ENCODE measurements at regions not wholly inside any gene's neighbourhood (a gene's known extent, or its start where the extent isn't known, plus 50 kb on each side); places are given as distances from the start of the nearest gene placed in this dataset.

DNA sequence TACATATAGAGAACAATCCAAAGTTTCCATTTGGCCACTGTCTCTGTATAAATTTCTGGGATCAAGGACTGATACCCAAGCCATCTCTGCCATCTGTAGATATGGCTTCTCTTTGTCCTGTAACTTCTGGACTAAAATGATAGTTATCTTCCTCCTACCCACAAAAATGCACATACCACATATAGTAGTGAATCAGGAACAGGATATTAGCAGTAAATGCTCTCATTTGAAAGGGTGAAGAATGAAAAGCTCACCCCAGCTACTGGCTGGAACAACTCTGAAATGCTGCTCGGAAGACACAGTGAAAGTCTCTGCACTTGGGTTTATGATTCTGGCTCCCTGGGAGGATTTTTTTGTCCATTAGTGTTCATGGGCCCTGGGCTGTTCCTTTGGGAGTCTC is 856.4 kb upstream of the LRRC4C start:
- Histone ChIP-seq H3K9ac (ENCODE audit: low read length in 5 of 5) (no peak overlapping the region), H3K9me3 (ENCODE audit: control insufficient read depth in 5 of 5, low read length in 5 of 5) (no peaks in the 10 kb centered on the region), H3K27me3 (ENCODE audit: control insufficient read depth in 5 of 5, insufficient read depth in 4 of 5, low read length in 5 of 5) (no peaks in the 10 kb centered on the region), H3K4me1 (ENCODE audit: control insufficient read depth in 5 of 5, insufficient read depth in 5 of 5, low read length in 5 of 5) (peaks cover 0 to 12% (median 0%) of the 10 kb centered on the region in 5 donors), H3K4me3 (ENCODE audit: low read depth in 1 of 5, low read length in 5 of 5) (no peak overlapping the region), H3K27ac (ENCODE audit: low read depth, low read length) (no peak overlapping the region), H3K36me3 (ENCODE audit: control insufficient read depth in 5 of 5, insufficient read depth in 5 of 5, low read length in 5 of 5) (no peaks in the 10 kb centered on the region)

- Histone ChIP-seq H3K4me1 (ENCODE audit: control insufficient read depth in 5 of 5, insufficient read depth in 5 of 5, low read length in 5 of 5) (peaks cover 0 to 12% (median 0%) of the 10 kb centered on the region in 5 donors), H3K4me3 (ENCODE audit: low read depth in 1 of 5, low read length in 5 of 5) (no peak overlapping the region), H3K9ac (ENCODE audit: low read length in 5 of 5) (no peak overlapping the region), H3K36me3 (ENCODE audit: control insufficient read depth in 5 of 5, insufficient read depth in 5 of 5, low read length in 5 of 5) (no peaks in the 10 kb centered on the region), H3K27ac (ENCODE audit: low read depth, low read length) (no peak overlapping the region), H3K27me3 (ENCODE audit: control insufficient read depth in 5 of 5, insufficient read depth in 4 of 5, low read length in 5 of 5) (no peaks in the 10 kb centered on the region), H3K9me3 (ENCODE audit: control insufficient read depth in 5 of 5, low read length in 5 of 5) (no peaks in the 10 kb centered on the region)
These were observed 860.5 kb upstream of the LRRC4C start for GRCh38 chr11:42319921-42320320.

GRCh38 chr11:42329929-42330565 is 870.6 kb upstream of the LRRC4C start:
- H3K36me3 ChIP-seq (ENCODE audit: control insufficient read depth in 5 of 5, insufficient read depth in 5 of 5, low read length in 5 of 5), result no peaks in the 10 kb centered on the region
- H3K9me3 ChIP-seq (ENCODE audit: control insufficient read depth in 5 of 5, low read length in 5 of 5), result peaks cover 0 to 4% (median 3%) of the 10 kb centered on the region in 5 donors
- H3K27ac ChIP-seq (ENCODE audit: low read depth, low read length), result no peak overlapping the region
- H3K27me3 ChIP-seq (ENCODE audit: control insufficient read depth in 5 of 5, insufficient read depth in 4 of 5, low read length in 5 of 5), result no peaks in the 10 kb centered on the region
- no peak overlapping the region for H3K4me3 ChIP-seq (ENCODE audit: low read depth in 1 of 5, low read length in 5 of 5)
- no peak overlapping the region for H3K9ac ChIP-seq (ENCODE audit: low read length in 5 of 5)
- H3K4me1 ChIP-seq (ENCODE audit: control insufficient read depth in 5 of 5, insufficient read depth in 5 of 5, low read length in 5 of 5), result no peaks in the 10 kb centered on the region

DNA sequence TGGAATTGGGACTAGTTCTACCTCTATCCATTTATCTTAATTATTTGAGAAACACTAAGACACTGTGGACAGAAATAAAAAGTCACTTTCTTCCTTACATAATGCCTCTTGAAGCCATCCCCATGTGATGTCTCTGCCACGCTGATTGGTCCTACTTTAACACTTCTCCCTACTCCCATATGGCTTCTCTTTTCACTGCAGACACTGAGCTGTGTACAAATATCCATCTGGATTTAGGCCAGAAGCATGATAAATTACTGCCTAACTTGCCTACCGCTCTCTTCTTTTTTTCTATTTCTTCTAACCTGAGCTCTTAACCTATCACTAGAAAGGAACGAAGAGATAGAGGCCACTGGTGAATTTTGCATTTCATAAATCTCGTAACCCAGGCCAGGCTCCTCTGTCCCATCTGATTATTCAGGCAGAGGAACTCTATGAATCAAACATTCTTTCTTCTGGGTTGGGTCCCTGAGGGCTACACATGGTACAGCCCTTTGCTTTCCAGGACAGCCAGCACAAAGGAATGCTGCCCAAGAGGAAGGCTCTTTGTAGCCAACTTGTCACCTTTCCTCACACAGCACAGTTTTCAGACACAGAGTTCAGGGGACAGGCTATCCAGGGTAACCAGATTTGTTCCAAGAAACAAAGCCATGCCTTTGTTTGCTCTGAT is 878.5 kb upstream of the LRRC4C start:
- H3K9me3 ChIP-seq (ENCODE audit: control insufficient read depth in 5 of 5, low read length in 5 of 5), result peaks cover 0 to 7% (median 4%) of the 10 kb centered on the region in 5 donors
- no peak overlapping the region for H3K9ac ChIP-seq (ENCODE audit: low read length in 5 of 5)
- no peaks in the 10 kb centered on the region for H3K27me3 ChIP-seq (ENCODE audit: control insufficient read depth in 5 of 5, insufficient read depth in 4 of 5, low read length in 5 of 5)
- H3K27ac ChIP-seq (ENCODE audit: low read depth, low read length), result no peak overlapping the region
- H3K4me3 ChIP-seq (ENCODE audit: low read depth in 1 of 5, low read length in 5 of 5), result no peak overlapping the region
- H3K4me1 ChIP-seq (ENCODE audit: control insufficient read depth in 5 of 5, insufficient read depth in 5 of 5, low read length in 5 of 5), result peaks cover 0 to 8% (median 0%) of the 10 kb centered on the region in 5 donors
- no peaks in the 10 kb centered on the region for H3K36me3 ChIP-seq (ENCODE audit: control insufficient read depth in 5 of 5, insufficient read depth in 5 of 5, low read length in 5 of 5)

- no peak overlapping the region for H3K9ac ChIP-seq (ENCODE audit: low read length in 5 of 5)
- H3K36me3 ChIP-seq (ENCODE audit: control insufficient read depth in 5 of 5, insufficient read depth in 5 of 5, low read length in 5 of 5), result no peaks in the 10 kb centered on the region
- no peak overlapping the region for H3K4me3 ChIP-seq (ENCODE audit: low read depth in 1 of 5, low read length in 5 of 5)
- no peak overlapping the region for H3K27ac ChIP-seq (ENCODE audit: low read depth, low read length)
- H3K9me3 ChIP-seq (ENCODE audit: control insufficient read depth in 5 of 5, low read length in 5 of 5), result peaks cover 0 to 7% (median 4%) of the 10 kb centered on the region in 5 donors
- H3K27me3 ChIP-seq (ENCODE audit: control insufficient read depth in 5 of 5, insufficient read depth in 4 of 5, low read length in 5 of 5), result no peaks in the 10 kb centered on the region
- no peaks in the 10 kb centered on the region for H3K4me1 ChIP-seq (ENCODE audit: control insufficient read depth in 5 of 5, insufficient read depth in 5 of 5, low read length in 5 of 5)
These were observed 884.8 kb upstream of the LRRC4C start for GRCh38 chr11:42344204-42344792.

DNA sequence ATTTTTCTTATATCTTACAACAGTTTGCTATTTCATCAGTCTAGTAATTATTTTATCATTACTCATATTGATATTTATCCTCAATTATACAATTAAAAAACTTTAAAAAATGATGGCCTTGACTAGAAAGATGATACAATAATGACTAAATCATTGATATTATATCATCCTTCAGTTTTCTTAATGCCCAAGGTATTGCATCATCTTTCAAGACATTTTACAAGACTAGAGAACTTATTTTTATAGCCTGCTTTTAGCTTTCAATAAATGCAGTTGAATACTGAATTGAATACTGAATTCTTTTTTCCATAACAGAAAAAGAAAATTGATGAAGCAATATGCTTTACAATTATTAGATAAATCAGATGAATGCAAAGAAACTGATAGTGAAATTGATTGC is 886.5 kb upstream of the LRRC4C start:
- Histone ChIP-seq H3K9me3 (ENCODE audit: control insufficient read depth in 5 of 5, low read length in 5 of 5) (peaks cover 0 to 3% (median 0%) of the 10 kb centered on the region in 5 donors), H3K27me3 (ENCODE audit: control insufficient read depth in 5 of 5, insufficient read depth in 4 of 5, low read length in 5 of 5) (no peaks in the 10 kb centered on the region), H3K4me3 (ENCODE audit: low read depth in 1 of 5, low read length in 5 of 5) (no peak overlapping the region)

DNA sequence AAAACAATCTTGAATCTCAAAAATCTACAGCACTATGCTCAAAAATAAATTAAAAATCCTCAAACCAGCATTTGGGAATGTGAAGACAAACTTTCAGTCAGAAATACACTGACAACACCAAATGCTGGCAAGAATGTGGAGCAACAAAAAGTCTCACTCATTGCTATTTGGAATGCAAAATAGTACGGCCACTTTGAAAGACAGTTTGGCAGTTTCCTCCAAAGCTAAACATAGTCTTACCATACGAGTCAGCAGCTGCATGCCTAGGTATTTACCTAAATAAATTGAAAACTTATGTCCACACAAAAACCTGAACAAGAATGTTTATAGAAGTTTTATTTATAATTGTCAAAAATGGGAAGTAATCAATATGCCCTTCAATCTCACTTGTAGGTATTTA is 904.2 kb upstream of the LRRC4C start:
- no peaks in the 10 kb centered on the region for H3K27me3 ChIP-seq (ENCODE audit: control insufficient read depth in 5 of 5, insufficient read depth in 4 of 5, low read length in 5 of 5)
- H3K4me1 ChIP-seq (ENCODE audit: control insufficient read depth in 5 of 5, insufficient read depth in 5 of 5, low read length in 5 of 5), result no peaks in the 10 kb centered on the region
- peaks cover 0 to 3% (median 0%) of the 10 kb centered on the region in 5 donors for H3K9me3 ChIP-seq (ENCODE audit: control insufficient read depth in 5 of 5, low read length in 5 of 5)
- H3K9ac ChIP-seq (ENCODE audit: low read length in 5 of 5), result no peak overlapping the region
- no peak overlapping the region for H3K4me3 ChIP-seq (ENCODE audit: low read depth in 1 of 5, low read length in 5 of 5)
- H3K36me3 ChIP-seq (ENCODE audit: control insufficient read depth in 5 of 5, insufficient read depth in 5 of 5, low read length in 5 of 5), result no peaks in the 10 kb centered on the region
- H3K27ac ChIP-seq (ENCODE audit: low read depth, low read length), result no peak overlapping the region

More for the DNA sequence above, 886.5 kb upstream of the LRRC4C start:
- no peaks in the 10 kb centered on the region for H3K36me3 ChIP-seq (ENCODE audit: control insufficient read depth in 5 of 5, insufficient read depth in 5 of 5, low read length in 5 of 5)
- no peak overlapping the region for H3K27ac ChIP-seq (ENCODE audit: low read depth, low read length)
- no peak overlapping the region for H3K9ac ChIP-seq (ENCODE audit: low read length in 5 of 5)
- H3K4me1 ChIP-seq (ENCODE audit: control insufficient read depth in 5 of 5, insufficient read depth in 5 of 5, low read length in 5 of 5), result no peaks in the 10 kb centered on the region

DNA sequence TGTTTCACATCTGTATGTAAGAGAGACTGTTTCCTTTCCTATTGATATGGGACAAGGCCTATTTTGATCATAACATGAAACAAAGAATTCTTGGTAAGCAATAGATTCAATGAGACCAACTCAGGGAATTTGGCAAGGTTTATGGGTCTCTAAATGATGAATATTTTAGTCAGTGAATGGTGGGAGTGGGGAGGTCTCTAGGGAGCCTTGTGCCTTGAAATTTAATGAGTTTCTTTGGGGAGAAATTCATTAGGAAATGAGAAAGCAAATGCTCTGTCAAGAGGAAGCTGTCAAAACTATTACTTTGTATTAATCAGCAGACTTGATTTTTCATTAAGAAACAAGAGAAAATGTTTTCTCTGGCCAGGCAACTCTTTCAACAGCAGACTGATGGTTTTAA is 921.7 kb upstream of the API5 start:
- no peaks in the 10 kb centered on the region for H3K4me1 ChIP-seq (ENCODE audit: control insufficient read depth in 5 of 5, insufficient read depth in 5 of 5, low read length in 5 of 5)
- no peak overlapping the region for H3K27ac ChIP-seq (ENCODE audit: low read depth, low read length)
- no peak overlapping the region for H3K9ac ChIP-seq (ENCODE audit: low read length in 5 of 5)
- H3K9me3 ChIP-seq (ENCODE audit: control insufficient read depth in 5 of 5, low read length in 5 of 5), result peaks cover 0 to 4% (median 0%) of the 10 kb centered on the region in 5 donors
- H3K36me3 ChIP-seq (ENCODE audit: control insufficient read depth in 5 of 5, insufficient read depth in 5 of 5, low read length in 5 of 5), result no peaks in the 10 kb centered on the region
- H3K27me3 ChIP-seq (ENCODE audit: control insufficient read depth in 5 of 5, insufficient read depth in 4 of 5, low read length in 5 of 5), result no peaks in the 10 kb centered on the region
- H3K4me3 ChIP-seq (ENCODE audit: low read depth in 1 of 5, low read length in 5 of 5), result no peak overlapping the region

- Histone ChIP-seq H3K9me3 (ENCODE audit: control insufficient read depth in 5 of 5, low read length in 5 of 5) (peaks cover 0 to 5% (median 0%) of the 10 kb centered on the region in 5 donors), H3K9ac (ENCODE audit: low read length in 5 of 5) (no peak overlapping the region), H3K27me3 (ENCODE audit: control insufficient read depth in 5 of 5, insufficient read depth in 4 of 5, low read length in 5 of 5) (no peaks in the 10 kb centered on the region), H3K36me3 (ENCODE audit: control insufficient read depth in 5 of 5, insufficient read depth in 5 of 5, low read length in 5 of 5) (no peaks in the 10 kb centered on the region), H3K4me3 (ENCODE audit: low read depth in 1 of 5, low read length in 5 of 5) (no peak overlapping the region), H3K4me1 (ENCODE audit: control insufficient read depth in 5 of 5, insufficient read depth in 5 of 5, low read length in 5 of 5) (no peaks in the 10 kb centered on the region), H3K27ac (ENCODE audit: low read depth, low read length) (no peak overlapping the region)
These were observed 914.3 kb upstream of the API5 start for GRCh38 chr11:42397483-42397882.

DNA sequence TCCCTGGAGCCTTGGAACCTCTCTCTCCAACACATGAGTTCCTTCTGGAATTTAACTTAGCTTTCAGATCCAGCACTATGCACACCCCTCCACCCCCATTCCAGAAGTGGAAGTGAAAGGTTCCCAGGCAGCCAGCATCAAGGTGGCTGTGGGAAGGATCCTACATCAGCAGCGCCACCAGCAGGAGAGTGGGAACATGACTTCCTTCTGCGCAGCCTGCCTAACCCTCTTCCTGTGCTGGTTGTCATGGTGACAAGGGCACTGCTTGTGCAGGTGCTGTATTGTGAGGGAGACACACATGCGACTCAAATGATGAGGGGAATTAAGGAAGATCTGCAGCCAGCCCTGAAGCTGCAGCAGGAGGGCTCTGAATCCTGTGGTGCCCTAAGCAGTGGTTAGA is 904.5 kb upstream of the API5 start:
- H3K4me1 ChIP-seq (ENCODE audit: control insufficient read depth in 5 of 5, insufficient read depth in 5 of 5, low read length in 5 of 5), result no peaks in the 10 kb centered on the region

More for the DNA sequence above, 904.5 kb upstream of the API5 start:
- Histone ChIP-seq H3K4me3 (ENCODE audit: low read depth in 1 of 5, low read length in 5 of 5) (no peak overlapping the region), H3K27me3 (ENCODE audit: control insufficient read depth in 5 of 5, insufficient read depth in 4 of 5, low read length in 5 of 5) (no peaks in the 10 kb centered on the region), H3K27ac (ENCODE audit: low read depth, low read length) (no peak overlapping the region), H3K36me3 (ENCODE audit: control insufficient read depth in 5 of 5, insufficient read depth in 5 of 5, low read length in 5 of 5) (no peaks in the 10 kb centered on the region), H3K9me3 (ENCODE audit: control insufficient read depth in 5 of 5, low read length in 5 of 5) (no peaks in the 10 kb centered on the region), H3K9ac (ENCODE audit: low read length in 5 of 5) (no peak overlapping the region)
